DMS53 (cell line): ENCODE measurements at regions not wholly inside any gene's neighbourhood (a gene's known extent, or its start where the extent isn't known, plus 50 kb on each side); places are given as distances from the start of the nearest gene placed in this dataset.

Experiments
- DNase-seq: peaks from one replicate; lab custom pipeline; 2025; lab: John Stamatoyannopoulos, UW

DNA sequence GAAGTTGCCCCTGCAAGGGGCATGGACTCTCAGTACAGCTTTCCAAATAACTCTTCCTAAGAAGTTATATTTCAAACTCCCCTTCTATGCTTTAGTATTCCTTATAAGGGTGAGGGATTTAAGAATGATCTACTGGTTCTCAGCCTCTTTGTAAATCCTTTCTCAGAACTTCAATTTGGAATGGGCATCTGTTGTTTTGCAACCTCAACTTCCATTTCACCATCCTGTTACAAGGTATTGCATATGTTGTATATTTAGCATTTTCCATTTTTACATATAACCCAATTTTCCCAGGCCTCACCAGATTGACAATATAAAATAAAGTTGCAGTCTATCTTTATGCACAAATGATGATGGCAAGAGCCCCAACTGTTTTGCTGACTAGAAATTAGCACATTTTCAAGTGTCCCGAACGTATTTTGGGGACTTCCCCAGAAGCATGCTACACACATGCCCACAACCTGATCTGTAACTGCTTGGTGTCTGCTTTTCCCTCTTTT lies 154.9 kb upstream of the CARMIL1 start:
- DNase-seq = no peak

DNA sequence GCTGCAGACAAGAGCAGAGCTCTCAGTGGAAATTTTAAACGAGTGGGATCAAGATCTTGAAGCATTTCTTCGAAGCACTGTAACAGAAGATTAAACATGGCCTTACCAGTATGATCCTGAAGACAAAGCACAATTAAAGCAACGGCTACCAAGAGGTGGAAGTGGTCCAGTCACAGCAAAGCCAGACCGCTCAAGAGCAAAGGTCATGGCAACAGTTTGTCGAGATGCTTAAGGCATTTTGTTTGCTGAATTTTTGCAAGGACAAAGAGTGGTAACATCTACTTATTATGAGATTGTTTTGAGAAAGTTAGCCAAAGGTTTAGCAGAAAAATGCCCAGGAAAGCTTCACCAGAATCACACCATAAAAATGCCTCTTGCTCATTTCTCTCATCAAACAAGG lies 153.4 kb upstream of the CARMIL1 start:
- DNase-seq = no peak

DNA sequence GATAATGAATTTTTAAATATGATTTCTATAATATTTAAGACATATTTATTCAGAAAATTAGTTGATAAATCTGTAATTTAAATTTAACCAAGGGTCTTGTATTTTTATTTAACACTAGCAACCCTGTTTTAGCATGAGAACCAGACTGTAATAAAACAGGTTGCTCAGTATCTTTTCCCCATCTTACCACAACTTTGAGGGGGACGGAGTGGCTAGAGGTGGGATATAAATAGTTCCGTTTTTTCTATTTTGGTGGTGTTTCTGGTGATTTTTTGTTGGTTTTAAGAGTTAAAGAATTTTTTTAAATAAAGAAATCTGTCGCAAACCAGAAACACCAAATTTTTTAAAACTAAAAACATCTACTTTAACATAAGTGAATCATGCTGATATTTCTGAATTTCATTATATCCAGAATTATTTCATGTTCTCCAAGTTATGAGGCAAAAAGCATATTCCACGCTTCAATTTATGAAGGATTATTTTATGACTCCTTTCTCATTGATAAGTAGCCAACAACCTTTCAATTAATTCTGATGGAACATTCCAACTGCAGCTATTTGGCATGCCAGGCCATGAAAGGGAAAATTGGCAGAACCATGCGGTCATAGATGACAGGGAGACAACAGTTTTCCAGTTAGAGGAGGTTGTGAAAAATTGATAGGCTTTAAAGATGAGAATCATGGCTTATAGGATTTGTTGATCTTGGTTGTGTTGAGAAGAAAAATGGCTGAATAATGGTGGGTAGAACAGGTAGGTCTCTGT lies 151.9 kb upstream of the CARMIL1 start:
- DNase-seq = no peak

DNA sequence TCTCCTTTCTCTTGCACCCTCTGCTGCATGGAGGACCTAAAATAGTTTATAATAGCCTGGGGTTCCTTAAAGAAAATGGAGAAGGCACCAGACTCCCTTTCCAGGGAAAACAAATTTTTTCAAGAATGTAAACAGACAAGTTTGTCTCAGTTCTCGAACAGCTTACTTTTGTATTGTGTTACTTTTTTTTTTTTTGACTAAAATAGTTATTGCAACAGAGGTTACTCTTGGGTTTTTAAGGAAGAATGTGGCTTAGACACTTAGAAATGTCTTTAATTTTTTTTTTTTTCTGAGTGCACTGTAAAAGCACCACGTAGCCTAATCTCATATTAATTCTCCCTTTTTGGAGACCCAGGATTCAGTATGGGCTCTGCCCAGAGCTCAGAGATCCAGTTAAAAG lies 148.7 kb upstream of the CARMIL1 start:
- DNase-seq = no peak

DNA sequence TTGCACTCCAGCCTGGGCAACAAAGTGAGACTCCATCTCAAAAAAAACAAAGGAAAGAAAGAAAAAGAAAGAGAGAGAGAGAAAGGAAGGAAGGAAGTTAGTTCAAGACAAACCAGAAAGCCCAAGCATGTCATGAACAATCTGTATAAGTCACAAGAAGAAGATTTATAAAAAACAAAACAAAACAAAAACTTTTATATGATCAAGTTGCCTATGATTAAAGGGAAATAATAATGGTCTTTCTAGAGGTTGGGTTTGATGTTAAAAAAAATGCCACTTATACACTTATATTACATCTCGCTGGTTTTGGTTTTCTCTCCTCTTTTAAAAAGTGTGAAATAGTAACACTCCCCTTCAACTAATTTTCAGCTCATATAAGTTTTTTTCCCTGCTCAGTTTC lies 146.2 kb upstream of the CARMIL1 start:
- DNase-seq = peak; percentile 23

DNA sequence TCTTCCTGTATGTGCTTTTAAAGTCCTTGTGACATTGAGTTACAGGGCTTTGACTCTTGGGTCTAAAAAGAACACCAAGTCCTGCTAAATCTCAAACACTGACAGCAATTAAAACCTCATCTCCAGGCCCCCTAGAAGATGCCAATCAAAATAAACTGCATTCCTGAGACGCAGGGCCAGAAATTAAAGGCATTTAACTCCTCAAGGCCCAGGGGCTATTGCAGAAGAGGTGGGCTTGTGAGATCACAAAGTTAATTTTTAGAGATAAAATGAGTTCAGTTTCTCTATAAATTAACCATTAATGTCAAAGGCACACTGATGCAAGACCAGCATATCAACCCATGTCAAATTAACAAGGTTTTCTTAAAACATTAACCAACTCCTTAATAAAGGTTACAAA lies 145.6 kb upstream of the CARMIL1 start:
- no peak for DNase-seq

DNA sequence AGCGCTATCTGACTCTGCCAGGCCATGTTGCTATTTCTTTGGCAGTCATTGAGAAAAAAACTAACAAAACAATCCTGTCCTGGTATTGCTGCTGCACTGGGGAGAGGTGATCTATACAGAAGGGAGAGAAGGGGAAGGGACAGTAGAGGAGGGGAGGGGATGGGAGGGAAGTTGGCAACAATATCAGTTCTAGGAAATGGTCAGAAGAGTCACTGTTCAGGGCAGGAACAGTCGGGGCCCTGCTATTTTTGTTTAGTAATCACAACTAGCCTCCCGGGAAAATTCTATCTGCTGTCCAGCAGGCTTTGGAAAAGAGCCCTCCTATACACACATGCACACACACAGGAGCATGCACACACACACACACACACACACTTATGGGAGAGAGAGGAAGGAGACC lies 142.3 kb upstream of the CARMIL1 start:
- no peak for DNase-seq

DNA sequence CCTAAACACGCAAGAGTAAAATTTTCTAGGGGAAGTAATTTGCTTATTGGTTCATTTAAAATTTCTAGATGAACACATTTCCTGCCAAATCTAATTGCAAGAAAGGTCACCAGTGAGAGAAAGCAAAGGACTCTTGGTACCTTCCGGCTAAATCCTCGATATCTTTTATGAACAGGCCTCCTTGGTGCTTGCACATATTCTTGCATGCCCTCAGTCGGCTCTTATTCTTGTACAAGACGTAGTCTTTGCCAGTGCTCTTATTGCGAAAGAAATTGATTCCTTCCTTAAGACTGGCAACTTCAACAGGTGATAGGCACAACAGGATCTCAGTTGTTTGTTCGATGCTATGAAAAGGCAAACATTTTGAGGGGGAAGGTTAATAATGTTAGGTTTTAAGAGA lies 141.7 kb upstream of the CARMIL1 start:
- no peak for DNase-seq

DNA sequence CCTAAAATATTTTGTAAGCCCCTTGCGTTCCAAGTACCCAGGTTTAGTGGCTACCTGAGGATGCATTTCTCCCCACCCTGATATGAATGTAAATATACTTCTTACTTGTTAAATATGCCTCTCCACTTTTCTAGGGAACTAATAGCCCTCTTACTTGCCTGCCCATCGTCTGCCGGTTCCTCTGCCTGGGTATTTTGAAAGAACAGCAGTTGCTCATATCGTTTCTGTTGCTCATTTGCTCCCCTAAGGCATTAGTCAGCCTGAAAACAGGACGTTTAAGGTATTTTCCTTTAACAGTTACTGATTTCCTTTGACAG lies 141.3 kb upstream of the CARMIL1 start:
- DNase-seq = no peak

DNA sequence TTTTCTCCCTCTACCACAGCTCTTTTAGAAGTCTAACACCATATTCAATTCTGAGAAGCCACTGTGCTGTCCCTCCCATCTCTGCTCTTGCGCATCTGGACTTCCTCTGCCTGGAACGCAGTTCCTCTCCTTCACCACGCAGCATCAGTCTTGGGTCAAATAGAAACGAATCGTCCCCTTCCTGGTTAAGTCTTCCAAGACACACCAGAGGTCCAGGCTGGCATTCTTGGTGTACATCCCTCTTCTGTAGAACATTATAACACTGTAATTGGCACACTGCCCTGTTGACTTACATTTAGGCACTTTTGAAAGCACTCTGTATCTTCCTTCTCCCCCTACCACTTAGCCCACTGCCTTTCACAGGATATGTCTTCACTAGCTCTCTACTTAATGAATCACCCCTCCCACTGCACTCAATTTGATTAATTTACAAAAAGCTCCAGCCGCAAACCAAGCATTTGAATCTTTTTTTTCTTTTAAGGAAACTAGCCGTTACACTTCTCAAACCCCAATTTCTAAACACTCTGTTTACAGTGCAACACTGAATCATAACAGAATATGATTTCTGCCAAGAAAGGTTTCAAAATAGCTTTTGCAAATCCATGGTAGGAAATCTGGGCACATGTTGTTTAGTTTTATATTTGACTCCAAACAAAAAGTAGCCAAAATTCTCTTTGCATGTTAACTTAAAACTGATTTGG lies 140.8 kb upstream of the CARMIL1 start:
- DNase-seq = peak; percentile 25

DNA sequence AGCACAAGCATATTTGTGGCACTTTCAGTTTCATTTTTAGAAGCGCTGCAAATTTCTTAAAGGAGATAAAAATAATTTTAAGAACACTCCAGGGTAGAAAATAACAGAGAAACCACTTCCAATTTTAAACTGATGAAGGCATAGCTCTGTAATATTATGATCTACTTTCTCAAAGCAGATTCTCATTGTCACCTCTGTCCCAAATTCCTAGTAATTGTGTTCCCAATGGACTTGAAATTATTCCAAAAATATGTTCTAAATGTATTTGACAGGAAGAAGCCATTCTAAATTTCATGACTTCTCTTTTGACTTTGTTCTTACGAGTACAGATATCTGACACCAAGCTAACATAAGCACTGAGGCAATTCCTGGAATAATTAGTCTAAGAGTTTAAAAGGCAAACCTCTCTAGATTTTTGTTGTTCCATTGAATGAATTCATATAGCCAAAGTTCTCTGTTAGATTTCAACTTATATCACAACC lies 140.2 kb upstream of the CARMIL1 start:
- DNase-seq = no peak

DNA sequence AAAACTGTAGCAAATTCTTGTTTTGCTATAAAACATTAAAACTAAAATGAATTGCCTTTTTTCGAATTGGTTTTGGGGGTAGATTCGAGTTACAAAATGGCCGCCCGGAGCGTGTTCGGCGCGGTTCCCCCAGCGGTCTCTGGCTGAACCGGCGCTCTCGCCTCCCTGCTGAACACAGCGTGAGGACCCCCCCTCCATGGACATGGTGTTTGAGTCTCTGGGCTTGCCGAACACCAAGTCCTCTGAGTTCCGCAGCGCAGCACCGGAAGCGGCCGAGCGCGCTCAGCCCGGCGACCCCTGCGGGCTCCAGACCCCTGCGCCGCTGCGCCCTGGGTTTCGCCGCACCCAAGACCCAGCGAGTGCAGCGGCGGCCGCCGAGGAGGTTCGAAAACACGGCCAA lies 139.6 kb upstream of the CARMIL1 start:
- DNase-seq = peak; percentile 58

DNA sequence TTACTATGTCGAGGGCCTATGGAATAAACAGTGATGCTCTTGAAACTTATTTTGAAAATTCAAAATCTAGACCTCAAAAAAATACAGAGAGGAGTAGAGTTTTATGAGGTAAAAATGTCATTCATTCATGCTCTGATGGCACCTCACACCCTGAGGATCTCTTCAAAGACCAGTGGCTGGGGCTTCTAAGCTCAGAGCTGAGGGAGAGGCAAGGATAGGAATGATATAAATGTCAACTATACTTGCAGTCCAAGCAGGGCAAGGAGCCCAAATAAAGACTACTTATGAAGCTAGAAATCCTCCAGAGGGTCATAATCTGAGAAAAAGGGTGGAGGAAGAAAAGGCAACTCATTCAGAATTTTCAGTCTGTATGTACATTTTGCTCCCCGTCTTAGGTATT lies 136.7 kb upstream of the CARMIL1 start:
- no peak for DNase-seq

DNA sequence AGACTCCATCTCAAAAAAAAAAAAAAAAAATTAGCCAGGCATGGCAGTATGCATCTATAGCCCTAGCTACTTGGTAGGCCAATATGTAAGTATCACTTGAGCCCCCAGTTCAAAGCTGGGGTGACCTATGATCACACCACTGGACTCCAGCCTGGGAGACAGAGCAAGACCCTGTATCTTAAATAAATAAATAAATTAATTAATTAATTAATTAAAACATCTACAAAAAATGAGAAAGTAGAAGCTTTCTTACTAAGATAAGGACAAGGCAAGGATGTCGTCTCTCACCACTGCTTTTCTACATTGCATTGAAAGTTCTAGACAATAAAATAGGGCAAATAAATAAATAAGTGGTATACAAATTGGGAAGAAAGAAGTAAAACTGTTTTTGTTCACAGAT lies 134.3 kb upstream of the CARMIL1 start:
- DNase-seq = no peak

DNA sequence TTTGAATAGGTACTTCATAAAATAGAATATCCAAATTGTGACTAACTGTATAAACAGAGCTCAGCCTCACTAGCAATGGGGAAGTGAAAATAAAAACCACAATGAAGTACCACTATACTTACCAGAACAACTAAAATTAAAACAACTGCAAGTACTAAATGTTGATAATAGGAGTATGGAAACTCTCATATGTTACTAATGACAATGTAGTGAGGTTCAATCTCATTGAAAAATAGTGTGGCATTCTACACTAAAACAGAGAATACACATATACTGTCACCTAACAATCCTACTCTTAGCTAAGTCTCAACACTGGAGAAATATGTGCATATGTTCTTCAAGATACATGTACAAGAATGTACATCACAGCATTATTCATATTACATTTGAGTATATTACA lies 132.0 kb upstream of the CARMIL1 start:
- no peak for DNase-seq

DNA sequence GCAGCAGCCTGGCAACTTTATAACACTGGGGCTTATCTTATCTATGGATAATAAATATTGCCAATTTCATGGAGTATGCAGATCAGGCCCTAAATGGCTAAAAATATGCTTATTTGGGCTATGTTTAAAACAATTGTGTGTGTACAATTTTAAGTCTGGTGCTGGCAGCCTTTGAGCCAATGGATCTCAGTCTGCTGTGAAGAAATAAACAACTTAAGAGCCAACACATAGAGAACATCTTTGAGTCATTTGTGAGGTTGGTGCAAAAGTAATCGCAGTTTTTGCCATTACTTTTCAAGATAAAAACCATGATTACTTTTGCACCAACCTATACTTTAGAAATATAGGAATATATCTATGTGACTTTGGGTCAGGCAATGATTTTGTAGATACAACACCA lies 129.1 kb upstream of the CARMIL1 start:
- DNase-seq = no peak

DNA sequence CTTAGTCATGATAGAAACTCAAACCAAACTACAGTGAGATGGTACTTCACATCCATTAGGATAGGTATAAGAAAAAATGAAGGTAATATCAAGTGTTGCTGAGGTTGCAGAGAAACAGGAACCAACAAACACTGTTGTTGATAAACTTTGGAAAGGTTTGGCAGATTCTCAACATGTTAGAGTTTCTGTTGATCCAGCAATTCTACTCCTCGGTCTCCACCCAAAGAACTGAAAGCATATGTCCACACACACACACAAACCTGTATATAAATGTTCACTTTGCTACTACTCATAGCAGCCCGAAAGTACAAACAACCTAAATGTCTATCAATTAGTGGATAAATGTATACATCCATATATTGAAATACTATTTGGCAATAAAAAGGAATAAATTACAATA lies 128.3 kb upstream of the CARMIL1 start:
- DNase-seq = no peak

DNA sequence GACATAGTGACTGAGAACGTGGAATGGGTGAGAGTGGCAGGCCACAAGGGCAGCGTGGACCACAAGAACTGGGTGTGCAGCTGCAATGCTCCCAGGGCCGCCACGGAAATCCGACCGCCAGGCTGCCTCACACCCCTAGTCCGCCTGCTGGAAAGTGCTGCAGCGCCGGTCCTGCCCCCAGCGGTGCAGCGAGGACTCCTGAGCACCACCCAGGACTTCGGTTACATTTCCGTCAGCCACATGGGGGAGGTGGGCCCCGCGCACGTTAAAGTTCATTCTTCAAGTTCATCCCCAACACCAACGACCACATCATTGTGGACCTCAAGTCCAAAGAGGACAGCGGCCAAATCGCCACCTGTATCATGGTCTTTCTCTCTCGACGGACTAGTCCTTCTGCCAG lies 126.1 kb upstream of the CARMIL1 start:
- DNase-seq = no peak

DNA sequence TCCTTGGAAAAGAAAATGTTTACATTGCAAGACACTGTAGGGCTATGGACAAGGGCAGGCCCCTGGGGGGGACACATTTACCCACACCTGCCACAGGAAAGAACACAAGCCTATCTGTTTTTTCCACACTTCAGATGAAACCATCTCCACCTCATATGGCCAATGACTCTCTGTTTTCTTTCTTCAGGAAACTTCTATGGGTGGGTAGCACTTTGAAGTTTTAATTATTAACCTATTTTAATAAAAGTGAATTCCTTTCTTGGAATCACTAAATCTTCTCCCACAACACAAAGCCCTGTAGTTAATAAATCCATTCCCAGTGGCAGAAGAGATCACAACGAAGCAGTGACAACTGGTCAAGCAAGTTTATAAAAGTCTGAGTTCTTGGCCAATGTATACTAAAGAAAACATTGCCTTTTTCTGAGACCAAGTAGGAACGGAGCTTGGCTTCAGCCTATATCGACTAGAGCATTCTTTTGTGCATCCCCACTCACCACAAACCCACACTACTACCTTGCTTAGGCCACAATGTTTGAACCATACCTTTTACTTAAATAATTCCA lies 125.1 kb upstream of the CARMIL1 start:
- DNase-seq = peak; percentile 21

DNA sequence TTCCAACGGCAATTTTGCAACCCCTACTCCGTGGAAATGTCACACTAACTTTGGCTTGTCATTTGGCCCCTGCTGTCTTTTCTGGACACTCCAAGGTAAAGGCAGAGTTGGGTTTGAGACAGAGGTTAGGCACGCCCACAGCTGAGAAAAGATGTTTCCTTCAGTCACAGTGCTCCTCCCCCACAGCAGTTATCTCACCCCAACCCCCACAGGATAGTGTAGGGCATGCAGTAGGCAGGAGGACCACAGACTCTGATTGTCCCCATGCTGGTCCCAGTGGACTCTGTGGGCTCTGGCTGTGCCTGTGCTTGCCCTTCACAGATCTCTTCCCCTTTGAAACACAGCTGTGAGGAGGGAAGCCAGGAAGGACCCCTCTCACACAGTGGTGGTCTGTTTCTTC lies 124.0 kb upstream of the CARMIL1 start:
- DNase-seq = no peak

DNA sequence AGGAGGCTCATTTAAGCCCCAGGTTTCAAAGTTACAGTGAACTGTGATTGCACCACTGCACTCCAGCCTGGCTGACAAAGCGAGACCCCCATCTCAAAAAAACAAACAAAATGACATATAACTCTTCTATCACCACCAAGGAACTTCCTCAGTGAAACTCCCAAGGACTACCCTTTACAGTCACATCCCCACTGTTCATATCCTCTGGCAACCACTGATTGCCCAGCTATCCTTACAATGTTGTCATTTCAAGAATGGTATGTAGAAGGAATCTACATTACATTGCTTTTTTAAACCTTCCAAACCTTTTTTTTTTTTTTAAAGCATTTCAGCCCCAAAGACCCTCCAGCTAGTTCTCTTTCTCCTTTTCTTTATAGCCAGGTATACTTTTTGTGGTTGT lies 123.1 kb upstream of the CARMIL1 start:
- no peak for DNase-seq

DNA sequence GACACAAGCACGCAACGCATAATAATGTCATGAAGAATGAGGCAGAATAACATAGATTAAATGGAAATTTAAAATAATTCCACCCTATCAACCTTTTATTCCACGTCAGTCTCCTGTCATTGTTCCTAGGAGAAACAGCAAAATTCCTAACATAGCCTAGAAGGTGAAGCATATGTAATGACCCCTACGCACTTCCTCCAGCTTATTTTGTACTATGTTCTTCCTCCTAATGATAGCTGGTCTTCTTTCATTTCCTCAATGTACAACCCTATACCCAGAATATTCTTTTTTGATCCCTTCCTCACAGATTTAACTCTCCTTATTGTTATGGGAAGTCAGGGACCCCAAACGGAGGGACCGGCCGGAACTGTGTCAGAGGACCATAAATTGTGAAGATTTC lies 122.0 kb upstream of the CARMIL1 start:
- DNase-seq = no peak

DNA sequence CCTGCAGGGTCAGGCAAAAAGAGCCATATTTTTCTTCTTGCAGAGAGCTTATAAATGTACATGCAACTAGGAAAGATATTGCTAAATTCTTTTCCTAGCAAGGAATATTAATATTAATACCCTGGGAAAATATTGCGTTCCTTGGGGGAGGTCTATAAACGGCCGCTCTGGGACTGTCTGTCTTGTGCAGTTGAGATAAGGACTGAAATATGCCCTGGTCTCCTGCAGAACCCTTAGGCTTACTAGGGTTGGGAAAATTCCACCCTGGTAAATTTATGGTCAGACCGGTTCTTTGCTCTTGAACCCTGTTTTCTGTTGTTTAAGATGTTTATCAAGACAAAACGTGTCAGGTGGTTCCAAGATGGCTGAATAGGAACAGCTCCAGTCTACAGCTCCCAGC lies 121.3 kb upstream of the CARMIL1 start:
- DNase-seq = no peak
